Lower leg skin (tissue), 4 donors: ENCODE measurements at regions not wholly inside any gene's neighbourhood (a gene's known extent, or its start where the extent isn't known, plus 50 kb on each side); places are given as distances from the start of the nearest gene placed in this dataset.

Experiments
- DNase-seq, 2 donors: peaks; one replicate each; pipeline ENCODE4 v3.0.0-alpha.2; 2019; ENCODE audit warnings: low spot score in 2 of 2
- H3K4me3 ChIP-seq: fragments of 200-600 bp; sonication (generic); 2 replicates; pipeline ENCODE4 v1.5.1; 2017; ENCODE audit warnings: mild to moderate bottlenecking, low read depth; ENCODE audit not compliant: poor library complexity, severe bottlenecking
- POLR2A ChIP-seq, 2 donors: fragments of 450-650 bp; IDR thresholded peaks; one replicate each; pipeline ENCODE4 v1.6.1; 2016 to 2017; ENCODE audit warnings: antibody characterized with exemption in 2 of 2, mild to moderate bottlenecking in 1 of 2, moderate library complexity in 1 of 2
- WGBS, 2 donors: methylation state at CpG; one replicate each; pipeline ENCODE4 v1.1.5; 2018; 5-methylcytosine and 5-hydroxymethylcytosine counted together
- intact Hi-C: fragments of 100-400 bp; cut with DNase I; formaldehyde crosslinking; loops from one replicate; pipeline ENCODE4 v1.15.0; 2023; ENCODE audit warnings: low total_unique reads
- TF ChIP-seq, protein P1 (sequence below), 3 donors: fragments of 450-650 bp; IDR thresholded peaks; one replicate each; pipeline ENCODE4 v1.5.1; 2016; ENCODE audit warnings: antibody characterized with exemption in 3 of 3, mild to moderate bottlenecking in 3 of 3, moderate library complexity in 2 of 3

DNA sequence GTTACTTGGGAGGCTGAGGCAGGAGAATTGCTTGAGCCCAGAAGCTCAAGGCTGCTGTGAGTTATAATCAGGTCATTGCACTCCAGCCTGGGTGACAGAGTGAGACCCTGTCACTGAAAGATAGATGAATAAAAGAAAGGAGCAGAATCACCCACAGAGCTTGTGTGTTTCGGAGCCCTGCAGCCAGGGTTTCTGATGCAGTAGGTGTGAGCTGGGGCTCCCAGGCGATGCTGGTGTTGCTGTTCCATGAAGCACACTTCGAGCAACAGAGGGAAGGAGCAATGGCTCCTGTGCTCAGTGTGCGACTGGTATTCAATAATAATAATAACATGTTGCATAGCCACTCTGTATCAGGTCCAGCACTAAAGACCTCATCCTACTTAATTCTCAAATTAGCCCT is 197.5 kb upstream of the CST7 start:
- peak in 1 of 2 donors; percentile 53 for DNase-seq
- TF ChIP-seq POLR2A (IDR thresholded peaks at IDR 0.05): no peak
- TF ChIP-seq, protein P1, sequence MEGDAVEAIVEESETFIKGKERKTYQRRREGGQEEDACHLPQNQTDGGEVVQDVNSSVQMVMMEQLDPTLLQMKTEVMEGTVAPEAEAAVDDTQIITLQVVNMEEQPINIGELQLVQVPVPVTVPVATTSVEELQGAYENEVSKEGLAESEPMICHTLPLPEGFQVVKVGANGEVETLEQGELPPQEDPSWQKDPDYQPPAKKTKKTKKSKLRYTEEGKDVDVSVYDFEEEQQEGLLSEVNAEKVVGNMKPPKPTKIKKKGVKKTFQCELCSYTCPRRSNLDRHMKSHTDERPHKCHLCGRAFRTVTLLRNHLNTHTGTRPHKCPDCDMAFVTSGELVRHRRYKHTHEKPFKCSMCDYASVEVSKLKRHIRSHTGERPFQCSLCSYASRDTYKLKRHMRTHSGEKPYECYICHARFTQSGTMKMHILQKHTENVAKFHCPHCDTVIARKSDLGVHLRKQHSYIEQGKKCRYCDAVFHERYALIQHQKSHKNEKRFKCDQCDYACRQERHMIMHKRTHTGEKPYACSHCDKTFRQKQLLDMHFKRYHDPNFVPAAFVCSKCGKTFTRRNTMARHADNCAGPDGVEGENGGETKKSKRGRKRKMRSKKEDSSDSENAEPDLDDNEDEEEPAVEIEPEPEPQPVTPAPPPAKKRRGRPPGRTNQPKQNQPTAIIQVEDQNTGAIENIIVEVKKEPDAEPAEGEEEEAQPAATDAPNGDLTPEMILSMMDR (IDR thresholded peaks at IDR 0.05): no peak
- WGBS, 2 donors: 92 to 94% methylated on average over 4 of the region's 4 CpGs
- H3K4me3 ChIP-seq: no peak overlapping the region
- intact Hi-C loops: no loop called here

GRCh38 chr20:24752612-24753011 is 196.5 kb upstream of the CST7 start:
- TF ChIP-seq, protein P1 (IDR thresholded peaks at IDR 0.05): no peak
- TF ChIP-seq POLR2A (IDR thresholded peaks at IDR 0.05): no peak
- intact Hi-C loops: no loop called here
- DNase-seq: peak in 1 of 2 donors; percentile 48

GRCh38 chr20:24753130-24753529 is 195.9 kb upstream of the CST7 start:
- no peak overlapping the region for H3K4me3 ChIP-seq
- intact Hi-C loops: no loop called here
- peak in 1 of 2 donors; percentile 63 for DNase-seq
- TF ChIP-seq POLR2A (IDR thresholded peaks at IDR 0.05): no peak
- TF ChIP-seq, protein P1 (IDR thresholded peaks at IDR 0.05): no peak
- WGBS, 2 donors: 78% methylated on average over 4 of the region's 4 CpGs

More at GRCh38 chr20:24752612-24753011, 196.5 kb upstream of the CST7 start:
- WGBS, 2 donors: 64 to 70% methylated on average over 6 of the region's 6 CpGs
- no peak overlapping the region for H3K4me3 ChIP-seq

- 78 to 79% methylated on average over 6 of the region's 6 CpGs for WGBS, 2 donors
- DNase-seq: peak in 1 of 2 donors; percentile 26
- no peak overlapping the region for H3K4me3 ChIP-seq
- TF ChIP-seq POLR2A (IDR thresholded peaks at IDR 0.05): no peak
- TF ChIP-seq, protein P1 (IDR thresholded peaks at IDR 0.05): no peak
- intact Hi-C loops: no loop called here
These were observed 194.4 kb upstream of the CST7 start for GRCh38 chr20:24754691-24755090.

GRCh38 chr20:24755411-24755922 is 193.6 kb upstream of the CST7 start:
- DNase-seq: no peak
- WGBS, 2 donors: 76 to 83% methylated on average over 4 of the region's 4 CpGs
- H3K4me3 ChIP-seq: no peak overlapping the region
- TF ChIP-seq, protein P1 (IDR thresholded peaks at IDR 0.05): no peak
- no peak for TF ChIP-seq POLR2A (IDR thresholded peaks at IDR 0.05)
- intact Hi-C loops: no loop called here
